A549 (cell line): ENCODE measurements at regions not wholly inside any gene's neighbourhood (a gene's known extent, or its start where the extent isn't known, plus 50 kb on each side); places are given as distances from the start of the nearest gene placed in this dataset.
A peak's percentile ranks its signal among the peaks of the same experiment; 100 is the strongest.

Experiments
- ATAC-seq, 2 experiments: fragments of 200-7000 bp in 1 of 2; fragments of >200 bp in 1 of 2; cut with Nextera tagmentation in 1 of 2; cut with Tn5 transposase in 1 of 2; 3 replicates each; pipeline versions ENCODE4 v1.8.0 to v1.9.1; 2018 to 2020; ENCODE audit warnings: mild to moderate bottlenecking in 1 of 2, moderate library complexity in 1 of 2
- CTCF ChIA-PET: fragments of 300-600 bp; sonication (Branson Sonifier 250); formaldehyde crosslinking; extraction: SDS; loops from one replicate; lab custom pipeline; 2021; ENCODE audit warnings: antibody characterized with exemption, inconsistent platforms; lab: Yijun Ruan, JAX
- POLR2A ChIA-PET: fragments of 350-600 bp; formaldehyde crosslinking; extraction: SDS; loops from one replicate; lab custom pipeline; 2021; ENCODE audit warnings: antibody characterized with exemption, inconsistent platforms; lab: Yijun Ruan, JAX
- DNase-seq, 2 experiments: peaks; one replicate each; pipeline versions ENCODE4 v3.0.0 to v3.0.0-alpha.2; 2011 to 2016; ENCODE audit warnings: low read depth in 1 of 2, low spot score in 1 of 2
- FAIRE-seq: peaks from 2 replicates; lab custom pipeline; 2011; peaks lifted over from hg19 to GRCh38; lab: Jason Lieb, UNC
- H3K27ac ChIP-seq, 2 experiments: fragments of >200 bp; sonication (Bioruptor Twin); formaldehyde crosslinking; 3 replicates each; pipeline ENCODE4 v1.5.1; 2016 to 2017
- H3K4me1 ChIP-seq: fragments of >200 bp; sonication (Bioruptor Twin); formaldehyde crosslinking; 3 replicates; pipeline ENCODE4 v1.6.1; 2016
- H3K4me2 ChIP-seq: fragments of >200 bp; sonication (Bioruptor Twin); formaldehyde crosslinking; 3 replicates; pipeline ENCODE4 v1.6.1; 2016
- H3K4me3 ChIP-seq: fragments of >200 bp; sonication (Bioruptor Twin); formaldehyde crosslinking; 3 replicates; pipeline ENCODE4 v1.5.1; 2016
- H3K9me3 ChIP-seq: fragments of >200 bp; sonication (Bioruptor Twin); formaldehyde crosslinking; 3 replicates; pipeline ENCODE4 v1.6.1; 2016
- BHLHE40 ChIP-seq: IDR thresholded peaks from 2 replicates; pipeline ENCODE4 v1.6.1; 2012; ENCODE audit warnings: low read depth, low read length, inconsistent platforms
- CBX8 ChIP-seq: fragments of 200-600 bp; sonication (generic); IDR thresholded peaks from 2 replicates; pipeline ENCODE4 v1.6.1; 2016
- CEBPB ChIP-seq, 2 experiments: fragments of >200 bp in 1 of 2; sonication (Bioruptor Twin) in 1 of 2; formaldehyde crosslinking in 1 of 2; IDR thresholded peaks; 2 replicates each; pipeline ENCODE4 v1.6.1; 2012 to 2016
- CHD2 ChIP-seq: fragments of 150-350 bp; IDR thresholded peaks from 2 replicates; pipeline ENCODE4 v1.6.1; 2014; ENCODE audit warnings: low read length; ENCODE audit not compliant: partially characterized antibody
- EHF ChIP-seq: fragments of 250-450 bp; sonication (Bioruptor Pico); IDR thresholded peaks from 2 replicates; pipeline ENCODE4 v1.5.0; 2020; ENCODE audit warnings: mild to moderate bottlenecking
- EHMT2 ChIP-seq: fragments of 200-600 bp; sonication (generic); IDR thresholded peaks from 2 replicates; pipeline ENCODE4 v1.6.1; 2016; ENCODE audit warnings: antibody characterized with exemption, low read depth, mild to moderate bottlenecking, moderate library complexity
- ESRRA ChIP-seq: fragments of 150-350 bp; IDR thresholded peaks from 2 replicates; pipeline ENCODE4 v1.6.1; 2014; ENCODE audit warnings: mild to moderate bottlenecking, low read length, borderline replicate concordance
- FOSB ChIP-seq: fragments of 250-450 bp; sonication (Bioruptor Pico); IDR thresholded peaks from 2 replicates; pipeline ENCODE4 v1.5.0; 2020; ENCODE audit warnings: mild to moderate bottlenecking, moderate library complexity
- FOSL2 ChIP-seq, 2 experiments: fragments of 450-650 bp in 1 of 2; fragments of >200 bp in 1 of 2; sonication (Bioruptor Twin) in 1 of 2; formaldehyde crosslinking; IDR thresholded peaks; 2 replicates each; pipeline versions ENCODE4 v1.5.0 to v1.6.1; 2016 to 2020; ENCODE audit warnings: mild to moderate bottlenecking in 1 of 2, moderate library complexity in 1 of 2
- HEYL ChIP-seq: fragments of 250-450 bp; sonication (Bioruptor Pico); IDR thresholded peaks from 2 replicates; pipeline ENCODE4 v1.8.0; 2021; ENCODE audit warnings: mild to moderate bottlenecking, moderate library complexity
- HOXA7 ChIP-seq: fragments of 250-450 bp; sonication (Bioruptor Pico); IDR thresholded peaks from 2 replicates; pipeline ENCODE4 v1.5.0; 2020; ENCODE audit warnings: mild to moderate bottlenecking, moderate library complexity
- JUN ChIP-seq, 2 experiments: fragments of >200 bp; sonication (Bioruptor Twin); formaldehyde crosslinking; IDR thresholded peaks; 2 replicates in 1 of 2; 3 replicates in 1 of 2; pipeline ENCODE4 v1.6.1; 2016 to 2017
- KDM1A ChIP-seq: fragments of 200-600 bp; sonication (generic); IDR thresholded peaks from 2 replicates; pipeline ENCODE4 v1.6.1; 2016; ENCODE audit warnings: low read depth, mild to moderate bottlenecking
- MAFK ChIP-seq: fragments of 450-650 bp; IDR thresholded peaks from 2 replicates; pipeline ENCODE4 v1.6.1; 2014; ENCODE audit not compliant: partially characterized antibody
- MAZ ChIP-seq: fragments of 150-350 bp; IDR thresholded peaks from 2 replicates; pipeline ENCODE4 v1.6.1; 2014; ENCODE audit warnings: antibody characterized with exemption, low read depth, low read length, borderline replicate concordance
- MYC ChIP-seq: IDR thresholded peaks from 2 replicates; pipeline ENCODE4 v1.6.1; 2012; ENCODE audit warnings: mild to moderate bottlenecking, inconsistent platforms, low read length, improper control_type of control experiment, borderline replicate concordance
- NFE2L2 ChIP-seq: fragments of 150-350 bp; conservative IDR thresholded peaks from 2 replicates; pipeline ENCODE4 v1.6.1; 2014; ENCODE audit warnings: low read length
- NPAS2 ChIP-seq: fragments of 250-450 bp; sonication (Bioruptor Pico); IDR thresholded peaks from 2 replicates; pipeline ENCODE4 v1.8.0; 2022; ENCODE audit warnings: mild to moderate bottlenecking, moderate library complexity, borderline replicate concordance
- POLR2A ChIP-seq: IDR thresholded peaks from 2 replicates; pipeline ENCODE4 v1.6.1; 2012; ENCODE audit warnings: mild to moderate bottlenecking, low read length
- POLR2AphosphoS2 ChIP-seq: conservative IDR thresholded peaks from 2 replicates; pipeline ENCODE4 v1.6.1; 2012; ENCODE audit warnings: low read length, improper control_type of control experiment, inconsistent platforms
- RAD21 ChIP-seq, 2 experiments: fragments of >200 bp in 1 of 2; sonication (Bioruptor Twin) in 1 of 2; formaldehyde crosslinking in 1 of 2; IDR thresholded peaks in 1 of 2; conservative IDR thresholded peaks in 1 of 2; 2 replicates in 1 of 2; 3 replicates in 1 of 2; pipeline ENCODE4 v1.6.1; 2012 to 2018; ENCODE audit warnings: inconsistent platforms in 1 of 2
- SMC3 ChIP-seq: fragments of >200 bp; sonication (Bioruptor Twin); formaldehyde crosslinking; IDR thresholded peaks from 3 replicates; pipeline ENCODE4 v1.6.1; 2018; ENCODE audit warnings: inconsistent platforms
- TP53 ChIP-seq: fragments of 250-450 bp; sonication (Bioruptor Pico); IDR thresholded peaks from 2 replicates; pipeline ENCODE4 v1.5.0; 2021; ENCODE audit warnings: mild to moderate bottlenecking, moderate library complexity
- ZFP36 ChIP-seq: fragments of 450-650 bp; IDR thresholded peaks from 2 replicates; pipeline ENCODE4 v1.6.1; 2014; ENCODE audit warnings: borderline replicate concordance; ENCODE audit not compliant: partially characterized antibody
- ZNF302 ChIP-seq: fragments of 250-450 bp; sonication (Bioruptor Pico); IDR thresholded peaks from 2 replicates; pipeline ENCODE4 v1.9.0; 2021; ENCODE audit warnings: inconsistent platforms, mild to moderate bottlenecking, moderate library complexity
- WGBS: methylation state at CpG from one replicate; pipeline ENCODE4 v1.1.6; 2017; ENCODE audit errors: missing lambda C conversion rate; 5-methylcytosine and 5-hydroxymethylcytosine counted together
- TF ChIP-seq, protein P1 (sequence below): fragments of >200 bp; sonication (Bioruptor Twin); formaldehyde crosslinking; IDR thresholded peaks from 3 replicates; pipeline ENCODE4 v1.5.1; 2016
- TF ChIP-seq, protein P2 (sequence below): IDR thresholded peaks from 2 replicates; pipeline ENCODE4 v1.6.1; 2012
- TF ChIP-seq, protein P3 (sequence below): fragments of 200-600 bp; sonication (generic); IDR thresholded peaks from 2 replicates; pipeline ENCODE4 v1.6.1; 2016; ENCODE audit warnings: antibody characterized with exemption, mild to moderate bottlenecking, moderate library complexity
- TF ChIP-seq, protein P4 (sequence below): fragments of 150-350 bp; IDR thresholded peaks from 2 replicates; pipeline ENCODE4 v1.6.1; 2014; ENCODE audit warnings: low read depth, mild to moderate bottlenecking, low read length

DNA sequence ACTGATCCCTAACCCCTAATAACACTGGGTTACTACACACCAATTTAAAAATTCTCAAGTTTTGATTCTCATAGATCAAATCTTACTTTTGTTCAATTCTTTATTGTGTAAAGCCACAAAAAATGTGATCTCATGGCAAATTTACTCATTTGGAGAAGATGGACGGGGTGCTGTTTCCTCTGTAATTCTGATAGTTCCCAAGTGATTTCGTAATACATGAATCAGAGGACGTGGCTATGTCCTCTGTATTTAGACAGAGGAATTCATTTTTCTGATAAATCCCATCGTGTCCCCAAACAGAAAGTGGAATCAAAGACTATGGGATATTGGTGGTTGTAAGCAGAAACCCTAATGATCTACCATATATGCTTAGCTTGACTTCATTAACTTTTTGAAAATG lies 76.6 kb upstream of the GNG2 start:
- no peak overlapping the region for H3K27ac ChIP-seq
- ATAC-seq (no peak), FAIRE-seq (no peak), DNase-seq (no peak)
- no peaks in the 10 kb centered on the region for H3K4me1 ChIP-seq
- ChIA-PET POLR2A (no interaction called here), CTCF (no interaction called here)
- 12% methylated on average over 4 of the region's 4 CpGs for WGBS
- H3K4me2 ChIP-seq = no peak overlapping the region
- H3K9me3 ChIP-seq = peaks cover 7% of the 10 kb centered on the region; the same call in 1 of the 3 replicates
- TF ChIP-seq CEBPB (IDR thresholded peaks at IDR 0.05) (peak; percentile 34 to 66; a peak in 3 of 4 replicates), CBX8 (no peak)
- no peak overlapping the region for H3K4me3 ChIP-seq

DNA sequence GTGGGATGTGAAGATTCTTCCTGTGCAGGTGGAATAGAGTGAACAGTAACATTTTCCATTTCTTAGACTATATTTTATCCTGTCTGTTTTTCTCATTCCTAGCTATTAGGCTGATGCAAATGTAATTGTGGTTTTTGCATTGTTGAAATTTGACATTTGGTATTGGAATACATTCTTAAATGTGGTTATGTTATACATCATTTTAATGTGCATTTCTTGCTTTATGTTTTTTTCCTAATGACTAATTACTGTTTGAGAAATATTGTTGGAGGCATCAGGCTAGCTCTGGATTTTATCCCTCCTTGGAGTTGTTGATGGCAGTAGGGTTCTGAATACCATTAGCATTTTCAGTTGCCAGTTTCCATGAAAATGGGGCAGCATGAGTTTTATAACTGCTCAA lies 75.9 kb upstream of the GNG2 start:
- DNase-seq (no peak), FAIRE-seq (no peak), ATAC-seq (no peak)
- Histone ChIP-seq H3K27ac (no peak overlapping the region), H3K4me3 (no peak overlapping the region), H3K9me3 (peaks cover 7% of the 10 kb centered on the region; the same call in 1 of the 3 replicates)
- CTCF ChIA-PET = interaction anchor here (1.3 to 1.8 kb wide), 3 partner anchors 8 to 502 kb away, joined by 7 to 14 read pairs (median 10); no protein-coding TSS in a partner anchor
- TF ChIP-seq MAFK (no peak), CHD2 (no peak), TP53 (CRISPR knock-in tag) (no peak), MYC (no peak), JUN (IDR thresholded peaks at IDR 0.05) (no peak), NPAS2 (CRISPR knock-in tag) (no peak), FOSL2 (IDR thresholded peaks at IDR 0.05) (no peak), FOSL2 (CRISPR knock-in tag; IDR thresholded peaks at IDR 0.05) (no peak), POLR2A (no peak), ZFP36 (no peak), NFE2L2 (no peak), RAD21 (conservative IDR thresholded peaks at IDR 0.05 in 1 of 2, IDR thresholded peaks at IDR 0.05 in 1 of 2) (no peak)
- TF ChIP-seq, protein P1, sequence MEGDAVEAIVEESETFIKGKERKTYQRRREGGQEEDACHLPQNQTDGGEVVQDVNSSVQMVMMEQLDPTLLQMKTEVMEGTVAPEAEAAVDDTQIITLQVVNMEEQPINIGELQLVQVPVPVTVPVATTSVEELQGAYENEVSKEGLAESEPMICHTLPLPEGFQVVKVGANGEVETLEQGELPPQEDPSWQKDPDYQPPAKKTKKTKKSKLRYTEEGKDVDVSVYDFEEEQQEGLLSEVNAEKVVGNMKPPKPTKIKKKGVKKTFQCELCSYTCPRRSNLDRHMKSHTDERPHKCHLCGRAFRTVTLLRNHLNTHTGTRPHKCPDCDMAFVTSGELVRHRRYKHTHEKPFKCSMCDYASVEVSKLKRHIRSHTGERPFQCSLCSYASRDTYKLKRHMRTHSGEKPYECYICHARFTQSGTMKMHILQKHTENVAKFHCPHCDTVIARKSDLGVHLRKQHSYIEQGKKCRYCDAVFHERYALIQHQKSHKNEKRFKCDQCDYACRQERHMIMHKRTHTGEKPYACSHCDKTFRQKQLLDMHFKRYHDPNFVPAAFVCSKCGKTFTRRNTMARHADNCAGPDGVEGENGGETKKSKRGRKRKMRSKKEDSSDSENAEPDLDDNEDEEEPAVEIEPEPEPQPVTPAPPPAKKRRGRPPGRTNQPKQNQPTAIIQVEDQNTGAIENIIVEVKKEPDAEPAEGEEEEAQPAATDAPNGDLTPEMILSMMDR = no peak
- TF ChIP-seq, all 56 proteins: peak for 0
- Histone ChIP-seq H3K4me2 (no peak overlapping the region), H3K4me1 (no peaks in the 10 kb centered on the region)
- POLR2A ChIA-PET = no interaction called here

DNA sequence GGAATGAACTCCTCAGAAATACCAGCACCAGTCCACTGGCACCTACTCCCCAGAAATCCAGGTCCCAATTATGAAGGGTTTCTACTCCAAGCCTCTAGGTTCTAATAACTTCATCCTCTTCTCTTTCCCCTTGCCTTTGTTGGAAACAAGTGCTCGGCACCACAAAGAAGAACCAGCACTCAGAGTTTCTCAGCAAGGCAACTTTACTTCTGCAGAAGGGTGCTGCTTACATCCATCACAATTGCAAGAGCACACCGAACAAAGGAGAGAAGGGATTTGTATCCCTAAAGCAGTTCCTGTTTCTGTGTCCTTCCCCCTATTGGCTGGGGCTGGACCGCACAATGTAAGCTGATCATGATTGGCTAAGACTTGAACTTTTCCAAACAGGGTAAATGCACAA lies 74.2 kb upstream of the GNG2 start:
- H3K4me3 ChIP-seq = no peak overlapping the region
- FAIRE-seq (no peak), ATAC-seq (no peak), DNase-seq (no peak)
- H3K4me1 ChIP-seq = no peaks in the 10 kb centered on the region
- POLR2A ChIA-PET = no interaction called here
- CTCF ChIA-PET = no interaction called here
- no peak overlapping the region for H3K27ac ChIP-seq
- H3K4me2 ChIP-seq = no peak overlapping the region
- WGBS = 44% methylated on average over 3 of the region's 3 CpGs
- TF ChIP-seq POLR2AphosphoS2 = no peak
- TF ChIP-seq, protein P2, sequence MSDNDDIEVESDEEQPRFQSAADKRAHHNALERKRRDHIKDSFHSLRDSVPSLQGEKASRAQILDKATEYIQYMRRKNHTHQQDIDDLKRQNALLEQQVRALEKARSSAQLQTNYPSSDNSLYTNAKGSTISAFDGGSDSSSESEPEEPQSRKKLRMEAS = no peak
- TF ChIP-seq BHLHE40 = no peak
- no peak for TF ChIP-seq ESRRA
- no peak for TF ChIP-seq ZNF302 (CRISPR knock-in tag)
- TF ChIP-seq KDM1A = no peak
- no peak for TF ChIP-seq MAFK
- no peak for TF ChIP-seq HOXA7 (CRISPR knock-in tag)
- no peak for TF ChIP-seq EHMT2
- TF ChIP-seq SMC3 = no peak
- TF ChIP-seq FOSL2 (IDR thresholded peaks at IDR 0.05) = no peak
- no peak for TF ChIP-seq FOSL2 (CRISPR knock-in tag; IDR thresholded peaks at IDR 0.05)
- TF ChIP-seq TP53 (CRISPR knock-in tag) = no peak
- TF ChIP-seq MAZ = no peak
- TF ChIP-seq EHF (CRISPR knock-in tag) = no peak
- no peak for TF ChIP-seq FOSB (CRISPR knock-in tag)
- TF ChIP-seq MYC = no peak
- TF ChIP-seq, protein P3, sequence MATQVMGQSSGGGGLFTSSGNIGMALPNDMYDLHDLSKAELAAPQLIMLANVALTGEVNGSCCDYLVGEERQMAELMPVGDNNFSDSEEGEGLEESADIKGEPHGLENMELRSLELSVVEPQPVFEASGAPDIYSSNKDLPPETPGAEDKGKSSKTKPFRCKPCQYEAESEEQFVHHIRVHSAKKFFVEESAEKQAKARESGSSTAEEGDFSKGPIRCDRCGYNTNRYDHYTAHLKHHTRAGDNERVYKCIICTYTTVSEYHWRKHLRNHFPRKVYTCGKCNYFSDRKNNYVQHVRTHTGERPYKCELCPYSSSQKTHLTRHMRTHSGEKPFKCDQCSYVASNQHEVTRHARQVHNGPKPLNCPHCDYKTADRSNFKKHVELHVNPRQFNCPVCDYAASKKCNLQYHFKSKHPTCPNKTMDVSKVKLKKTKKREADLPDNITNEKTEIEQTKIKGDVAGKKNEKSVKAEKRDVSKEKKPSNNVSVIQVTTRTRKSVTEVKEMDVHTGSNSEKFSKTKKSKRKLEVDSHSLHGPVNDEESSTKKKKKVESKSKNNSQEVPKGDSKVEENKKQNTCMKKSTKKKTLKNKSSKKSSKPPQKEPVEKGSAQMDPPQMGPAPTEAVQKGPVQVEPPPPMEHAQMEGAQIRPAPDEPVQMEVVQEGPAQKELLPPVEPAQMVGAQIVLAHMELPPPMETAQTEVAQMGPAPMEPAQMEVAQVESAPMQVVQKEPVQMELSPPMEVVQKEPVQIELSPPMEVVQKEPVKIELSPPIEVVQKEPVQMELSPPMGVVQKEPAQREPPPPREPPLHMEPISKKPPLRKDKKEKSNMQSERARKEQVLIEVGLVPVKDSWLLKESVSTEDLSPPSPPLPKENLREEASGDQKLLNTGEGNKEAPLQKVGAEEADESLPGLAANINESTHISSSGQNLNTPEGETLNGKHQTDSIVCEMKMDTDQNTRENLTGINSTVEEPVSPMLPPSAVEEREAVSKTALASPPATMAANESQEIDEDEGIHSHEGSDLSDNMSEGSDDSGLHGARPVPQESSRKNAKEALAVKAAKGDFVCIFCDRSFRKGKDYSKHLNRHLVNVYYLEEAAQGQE = no peak
- TF ChIP-seq HEYL = no peak
- TF ChIP-seq, protein P4, sequence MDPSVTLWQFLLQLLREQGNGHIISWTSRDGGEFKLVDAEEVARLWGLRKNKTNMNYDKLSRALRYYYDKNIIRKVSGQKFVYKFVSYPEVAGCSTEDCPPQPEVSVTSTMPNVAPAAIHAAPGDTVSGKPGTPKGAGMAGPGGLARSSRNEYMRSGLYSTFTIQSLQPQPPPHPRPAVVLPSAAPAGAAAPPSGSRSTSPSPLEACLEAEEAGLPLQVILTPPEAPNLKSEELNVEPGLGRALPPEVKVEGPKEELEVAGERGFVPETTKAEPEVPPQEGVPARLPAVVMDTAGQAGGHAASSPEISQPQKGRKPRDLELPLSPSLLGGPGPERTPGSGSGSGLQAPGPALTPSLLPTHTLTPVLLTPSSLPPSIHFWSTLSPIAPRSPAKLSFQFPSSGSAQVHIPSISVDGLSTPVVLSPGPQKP = no peak
- TF ChIP-seq RAD21 (conservative IDR thresholded peaks at IDR 0.05 in 1 of 2, IDR thresholded peaks at IDR 0.05 in 1 of 2) = no peak
- H3K9me3 ChIP-seq = peaks cover 7% of the 10 kb centered on the region; the same call in 1 of the 3 replicates
